HS-27A (cell line): ENCODE measurements at regions not wholly inside any gene's neighbourhood (a gene's known extent, or its start where the extent isn't known, plus 50 kb on each side); places are given as distances from the start of the nearest gene placed in this dataset.

Experiments
- DNase-seq: peaks from one replicate; pipeline ENCODE4 v3.0.0-alpha.2; 2012; ENCODE audit warnings: low read depth, missing footprints

GRCh38 chr4:143082701-143083100, 102.0 kb upstream of the USP38 start:
- no peak for DNase-seq

DNA sequence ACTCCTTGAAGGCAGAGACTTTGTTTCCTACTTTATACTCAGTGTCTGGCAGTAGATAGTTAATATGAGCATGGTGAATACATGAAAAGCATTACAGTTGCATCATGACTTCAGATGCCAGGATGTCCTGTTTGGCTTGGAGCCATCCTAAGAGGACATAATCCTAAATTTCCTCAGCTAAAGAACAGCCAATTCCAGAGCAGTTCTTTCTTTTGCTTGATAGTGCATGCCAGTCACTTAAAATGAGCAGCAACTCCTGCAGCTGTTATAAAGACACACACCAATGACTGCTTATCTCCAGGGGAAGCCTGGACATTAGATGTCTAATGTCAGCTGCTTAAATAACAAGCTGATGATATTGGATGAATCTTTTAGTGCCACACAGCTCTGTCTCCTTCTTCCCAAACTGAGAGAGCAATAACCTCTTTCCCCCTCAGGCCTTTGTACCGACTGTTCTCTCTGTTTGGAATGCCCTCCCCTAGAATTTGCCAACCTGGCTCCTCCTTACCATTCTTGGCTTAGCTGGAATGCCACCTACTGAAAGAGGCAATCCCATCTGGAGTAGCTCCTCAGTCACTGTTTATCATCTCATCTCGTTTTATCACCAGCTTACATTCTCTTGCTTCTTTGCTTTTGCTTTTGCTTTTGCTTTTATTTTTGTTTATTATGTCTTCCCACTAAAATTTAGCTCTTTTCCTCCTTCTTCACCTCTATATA, 100.8 kb upstream of the USP38 start:
- no peak for DNase-seq

- DNase-seq = peak; percentile 33
Observed at GRCh38 chr4:143084566-143084965, 100.2 kb upstream of the USP38 start.

GRCh38 chr4:143085224-143085623, 99.5 kb upstream of the USP38 start:
- DNase-seq = no peak

DNA sequence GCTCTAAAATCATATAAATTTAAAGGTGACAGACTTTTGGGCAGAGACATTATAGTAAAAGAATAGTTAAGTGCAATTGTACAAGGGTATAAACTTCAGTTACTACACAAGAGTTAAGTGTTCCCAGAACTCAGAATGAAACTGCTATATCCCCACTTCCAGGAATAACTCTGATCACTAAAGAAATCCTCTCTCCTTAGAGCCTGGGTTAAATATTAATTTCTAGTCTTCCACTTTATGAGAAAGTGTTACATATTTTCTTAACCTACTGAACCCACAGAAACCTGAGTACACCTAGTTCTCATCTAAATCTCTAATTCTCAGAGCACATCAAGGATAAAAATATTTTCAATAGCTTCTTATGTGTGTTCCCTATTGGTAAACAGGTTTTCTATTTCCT, 99.1 kb upstream of the USP38 start:
- no peak for DNase-seq

DNA sequence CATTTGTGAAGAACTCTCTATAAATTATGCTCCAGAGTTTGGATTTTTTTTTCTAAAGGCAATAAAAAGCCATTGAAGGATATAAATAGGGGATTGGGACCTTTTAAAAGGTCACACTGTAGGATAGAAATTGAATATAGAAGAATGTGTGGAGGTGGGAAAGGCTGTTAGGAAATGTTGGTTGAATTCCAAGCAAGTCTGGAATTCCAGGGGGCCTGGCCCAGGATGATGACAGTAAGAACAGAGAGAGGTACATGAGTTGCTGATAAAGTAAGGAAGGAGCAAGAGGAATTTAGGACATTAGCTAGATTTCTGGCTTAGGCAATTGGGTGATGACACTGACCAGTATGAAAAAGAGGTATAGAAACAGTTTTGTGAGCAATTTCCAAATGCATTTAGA, 95.4 kb upstream of the USP38 start:
- DNase-seq = no peak

GRCh38 chr4:143089847-143090246, 94.9 kb upstream of the USP38 start:
- no peak for DNase-seq

- DNase-seq = no peak
Observed at GRCh38 chr4:143091862-143092261, 92.9 kb upstream of the USP38 start.

GRCh38 chr4:143095447-143095846, 89.3 kb upstream of the USP38 start:
- no peak for DNase-seq

- no peak for DNase-seq
Observed at GRCh38 chr4:143097751-143098150, 87.0 kb upstream of the USP38 start.

DNA sequence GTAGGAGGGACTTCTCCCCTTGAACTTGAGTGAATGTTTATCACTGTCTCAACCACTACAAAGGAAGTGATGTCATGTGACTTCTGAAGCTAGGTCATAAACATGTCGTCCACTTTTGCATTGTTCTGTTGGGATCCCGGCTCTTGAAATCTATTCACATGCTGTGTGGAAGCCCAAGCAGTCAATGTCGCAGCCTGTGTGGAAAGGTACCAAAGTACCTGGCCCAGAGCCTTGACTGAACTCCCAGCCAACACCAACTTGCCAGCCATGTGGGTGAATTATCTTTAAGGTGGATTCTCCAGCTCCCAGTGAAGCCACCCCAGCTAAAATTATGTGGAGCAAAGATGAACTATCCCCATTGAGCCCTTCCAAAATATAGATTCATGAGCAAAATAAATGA, 85.0 kb upstream of the USP38 start:
- DNase-seq = no peak

DNA sequence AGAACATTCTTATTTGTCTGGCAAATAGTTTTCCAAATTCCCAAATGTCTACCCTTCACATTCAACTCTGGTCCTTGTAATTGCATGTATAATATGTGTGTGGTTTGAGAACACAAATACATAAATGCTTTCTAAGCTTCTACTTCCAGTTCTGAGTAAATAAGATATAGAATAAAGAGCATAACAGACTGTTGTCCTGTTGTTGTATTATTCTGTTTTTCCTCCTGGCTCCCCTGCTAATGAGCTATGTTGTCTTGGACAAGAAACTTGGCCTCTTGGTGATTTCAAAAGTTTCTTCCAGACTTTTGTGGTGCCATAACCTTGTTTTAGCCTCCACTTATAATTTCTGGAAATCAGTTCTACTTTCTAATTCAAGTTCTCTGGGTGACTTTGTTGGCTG, 75.3 kb upstream of the USP38 start:
- no peak for DNase-seq

DNA sequence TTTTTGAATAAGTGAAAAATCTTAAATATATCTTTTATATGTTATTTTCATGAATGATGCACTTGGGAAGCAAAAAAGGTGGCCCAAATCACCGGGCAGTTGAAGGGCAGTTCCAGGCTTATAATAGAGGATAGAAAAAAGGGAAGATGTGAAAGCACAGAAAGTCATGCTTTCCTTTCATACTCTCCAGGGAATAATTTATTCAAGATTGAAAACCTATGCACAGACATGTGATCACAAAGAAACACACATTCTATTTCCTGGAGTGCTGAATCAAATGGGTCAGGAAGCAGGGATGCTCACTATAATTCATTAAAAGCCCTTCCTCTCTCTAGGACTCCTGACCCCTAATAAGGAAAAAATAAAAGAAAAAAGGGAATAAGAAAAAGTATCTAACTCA, 66.1 kb upstream of the USP38 start:
- DNase-seq = no peak

DNA sequence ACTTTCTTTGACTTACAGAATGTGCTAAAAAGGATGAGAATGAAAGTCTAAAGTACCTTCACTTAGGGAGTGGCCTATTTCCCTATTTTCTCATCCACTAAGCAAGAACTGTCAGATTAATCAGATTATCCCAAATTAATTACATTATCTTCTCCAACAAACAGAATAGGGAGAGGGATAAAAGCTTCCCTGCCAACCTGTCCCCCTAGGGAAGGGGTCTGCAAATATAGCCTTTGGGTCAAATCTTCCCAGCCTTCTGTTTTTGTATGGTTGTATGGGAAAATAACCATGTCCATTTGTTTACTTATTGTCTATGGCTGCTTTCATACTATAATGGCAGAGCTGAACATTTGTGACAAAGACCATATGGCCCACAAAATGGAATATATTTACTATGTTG, 57.1 kb upstream of the USP38 start:
- DNase-seq = no peak

GRCh38 chr4:143133977-143134376, 50.7 kb upstream of the USP38 start:
- DNase-seq = no peak
